GM23338 (cell line): ENCODE measurements at regions not wholly inside any gene's neighbourhood (a gene's known extent, or its start where the extent isn't known, plus 50 kb on each side); places are given as distances from the start of the nearest gene placed in this dataset.

Experiments used
- ATAC-seq: fragments of 200-7000 bp; cut with Tn5 transposase; 3 replicates; pipeline ENCODE4 v1.9.1; 2020
- DNase-seq: peaks from one replicate; pipeline ENCODE4 v3.0.0-alpha.2; 2015; ENCODE audit warnings: low spot score
- H2AFZ ChIP-seq: fragments of 200-600 bp; sonication (generic); 2 replicates; pipeline ENCODE4 v1.8.0; 2016; ENCODE audit warnings: antibody characterized with exemption, mild to moderate bottlenecking, moderate library complexity
- H3F3A ChIP-seq: fragments of 200-600 bp; sonication (generic); replicated peaks from 2 replicates; pipeline ENCODE4 v1.8.0; 2017; ENCODE audit warnings: antibody characterized with exemption, mixed run types, low read depth
- H3K27ac ChIP-seq: fragments of 200-600 bp; sonication (generic); 2 replicates; pipeline ENCODE4 v1.6.1; 2016; ENCODE audit warnings: low read depth
- H3K27me3 ChIP-seq: fragments of 200-600 bp; sonication (generic); 2 replicates; pipeline ENCODE4 v1.8.0; 2016; ENCODE audit warnings: mild to moderate bottlenecking, mixed run types, moderate library complexity; ENCODE audit not compliant: insufficient read depth
- H3K36me3 ChIP-seq: fragments of 200-600 bp; sonication (generic); 2 replicates; pipeline ENCODE4 v1.8.0; 2016; ENCODE audit warnings: mild to moderate bottlenecking; ENCODE audit not compliant: insufficient read depth
- H3K4me1 ChIP-seq: fragments of 200-600 bp; sonication (generic); 2 replicates; pipeline ENCODE4 v1.8.0; 2016; ENCODE audit warnings: mild to moderate bottlenecking, moderate library complexity; ENCODE audit not compliant: insufficient read depth
- H3K4me2 ChIP-seq: fragments of 200-600 bp; sonication (generic); 2 replicates; pipeline ENCODE4 v1.7.1; 2017; ENCODE audit warnings: mixed run types
- H3K4me3 ChIP-seq: fragments of 200-600 bp; sonication (generic); 2 replicates; pipeline ENCODE4 v1.6.1; 2016; ENCODE audit warnings: mixed run types
- H3K79me2 ChIP-seq: fragments of 200-600 bp; sonication (generic); replicated peaks from 2 replicates; pipeline ENCODE4 v1.8.0; 2017; ENCODE audit warnings: mild to moderate bottlenecking; ENCODE audit not compliant: insufficient read depth
- H3K9me2 ChIP-seq: fragments of 200-600 bp; sonication (generic); 2 replicates; pipeline ENCODE4 v1.8.0; 2017; ENCODE audit not compliant: insufficient read depth
- H4K20me1 ChIP-seq: fragments of 200-600 bp; sonication (generic); replicated peaks from 2 replicates; pipeline ENCODE4 v1.8.0; 2017; ENCODE audit warnings: mild to moderate bottlenecking; ENCODE audit not compliant: insufficient read depth
- H3K27ac Mint-ChIP-seq: 2 replicates; pipeline ENCODE4 v1.8.0; 2020; ENCODE audit warnings: inconsistent platforms, mild to moderate bottlenecking, moderate library complexity, mixed read lengths
- H3K27me3 Mint-ChIP-seq: 3 replicates; pipeline ENCODE4 v1.8.0; 2022; ENCODE audit warnings: low read depth, mild to moderate bottlenecking, moderate library complexity, mixed read lengths, inconsistent platforms; ENCODE audit not compliant: insufficient read depth, poor library complexity
- H3K36me3 Mint-ChIP-seq: 3 replicates; pipeline ENCODE4 v1.8.0; 2021; ENCODE audit warnings: low read depth, mild to moderate bottlenecking, inconsistent platforms, moderate library complexity, mixed read lengths
- H3K4me1 Mint-ChIP-seq: 3 replicates; pipeline ENCODE4 v1.8.0; 2020; ENCODE audit warnings: mild to moderate bottlenecking, inconsistent platforms, mixed read lengths
- H3K4me3 Mint-ChIP-seq: 3 replicates; pipeline ENCODE4 v1.8.0; 2021; ENCODE audit warnings: moderate library complexity, mild to moderate bottlenecking, inconsistent platforms, mixed read lengths
- H3K9me3 Mint-ChIP-seq: 3 replicates; pipeline ENCODE4 v1.8.0; 2020; ENCODE audit warnings: moderate library complexity, mild to moderate bottlenecking, inconsistent platforms, mixed read lengths
- CREB1 ChIP-seq: fragments of 250-450 bp; sonication (Bioruptor Pico); IDR thresholded peaks from 2 replicates; pipeline ENCODE4 v1.5.0; 2020; ENCODE audit warnings: low read depth, mild to moderate bottlenecking, moderate library complexity
- EZH2 ChIP-seq: fragments of 200-600 bp; sonication (generic); IDR thresholded peaks from one replicate; pipeline ENCODE4 v1.8.0; 2017; ENCODE audit warnings: antibody characterized with exemption, mild to moderate bottlenecking, low read depth; ENCODE audit not compliant: unreplicated experiment
- EZH2phosphoT487 ChIP-seq: fragments of 200-600 bp; sonication (generic); IDR thresholded peaks from one replicate; pipeline ENCODE4 v1.8.1; 2018; ENCODE audit warnings: antibody characterized with exemption; ENCODE audit not compliant: unreplicated experiment
- NANOG ChIP-seq: IDR thresholded peaks from 2 replicates; pipeline ENCODE4 v1.6.1; 2016; ENCODE audit warnings: antibody characterized with exemption, borderline replicate concordance
- STAT1 ChIP-seq: IDR thresholded peaks from one replicate; pipeline ENCODE4 v1.6.1; 2016; ENCODE audit warnings: antibody characterized with exemption; ENCODE audit not compliant: unreplicated experiment
- ZNF114 ChIP-seq: fragments of 250-450 bp; sonication (Bioruptor Pico); IDR thresholded peaks from 2 replicates; pipeline ENCODE4 v1.5.0; 2020; ENCODE audit warnings: mild to moderate bottlenecking, moderate library complexity
- TF ChIP-seq, protein P1 (sequence below), 2 experiments: fragments of 200-600 bp in 1 of 2; sonication (generic) in 1 of 2; conservative IDR thresholded peaks; 2 replicates each; pipeline versions ENCODE4 v1.5.1 to v1.6.1; 2016 to 2017; ENCODE audit warnings: antibody characterized with exemption in 2 of 2, low read depth in 2 of 2, mild to moderate bottlenecking in 2 of 2, moderate library complexity in 1 of 2
- TF ChIP-seq, protein P2 (sequence below): fragments of 250-450 bp; sonication (Bioruptor Pico); IDR thresholded peaks from 2 replicates; pipeline ENCODE4 v1.5.0; 2020; ENCODE audit warnings: mild to moderate bottlenecking, moderate library complexity
- TF ChIP-seq, protein P3 (sequence below): IDR thresholded peaks from 2 replicates; pipeline ENCODE4 v1.6.1; 2016; ENCODE audit warnings: antibody characterized with exemption
- TF ChIP-seq, protein P4 (sequence below): IDR thresholded peaks from one replicate; pipeline ENCODE4 v1.6.1; 2018; ENCODE audit warnings: antibody characterized with exemption; ENCODE audit not compliant: unreplicated experiment

DNA sequence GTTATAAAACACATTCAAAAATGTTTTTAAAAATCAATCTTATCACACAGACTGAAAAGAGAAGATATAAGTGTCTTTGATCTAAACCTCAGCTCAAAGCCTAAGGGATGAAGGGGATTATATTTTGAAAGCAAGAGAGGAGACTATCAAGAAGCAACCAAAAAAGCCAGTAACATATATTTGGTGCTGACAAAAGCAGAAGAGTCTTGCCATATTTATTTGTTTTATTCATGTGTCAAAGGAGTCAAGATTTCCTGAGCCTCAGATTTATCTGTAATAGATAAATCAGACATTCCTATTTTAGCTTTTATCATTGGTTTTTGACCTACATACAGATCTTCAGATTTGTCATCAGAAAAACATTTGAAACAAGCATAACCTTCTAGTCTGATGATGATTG is 798.6 kb upstream of the PCDH9 start:
- Histone ChIP-seq H3K36me3 (no peaks in the 10 kb centered on the region), H3K4me3 (no peak overlapping the region), H3K27ac (no peak overlapping the region), H3F3A (no peaks in the 10 kb centered on the region), H3K9me2 (peaks cover 3% of the 10 kb centered on the region; the same call in 1 of the 2 replicates), H3K79me2 (no peaks in the 10 kb centered on the region), H2AFZ (no peak overlapping the region), H3K4me1 (peaks cover 34% of the 10 kb centered on the region), H4K20me1 (no peaks in the 10 kb centered on the region), H3K4me2 (no peak overlapping the region), H3K27me3 (no peaks in the 10 kb centered on the region)
- ATAC-seq, result no peak
- TF ChIP-seq EZH2 (no peak), EZH2phosphoT487 (no peak), NANOG (no peak)
- TF ChIP-seq, protein P1, sequence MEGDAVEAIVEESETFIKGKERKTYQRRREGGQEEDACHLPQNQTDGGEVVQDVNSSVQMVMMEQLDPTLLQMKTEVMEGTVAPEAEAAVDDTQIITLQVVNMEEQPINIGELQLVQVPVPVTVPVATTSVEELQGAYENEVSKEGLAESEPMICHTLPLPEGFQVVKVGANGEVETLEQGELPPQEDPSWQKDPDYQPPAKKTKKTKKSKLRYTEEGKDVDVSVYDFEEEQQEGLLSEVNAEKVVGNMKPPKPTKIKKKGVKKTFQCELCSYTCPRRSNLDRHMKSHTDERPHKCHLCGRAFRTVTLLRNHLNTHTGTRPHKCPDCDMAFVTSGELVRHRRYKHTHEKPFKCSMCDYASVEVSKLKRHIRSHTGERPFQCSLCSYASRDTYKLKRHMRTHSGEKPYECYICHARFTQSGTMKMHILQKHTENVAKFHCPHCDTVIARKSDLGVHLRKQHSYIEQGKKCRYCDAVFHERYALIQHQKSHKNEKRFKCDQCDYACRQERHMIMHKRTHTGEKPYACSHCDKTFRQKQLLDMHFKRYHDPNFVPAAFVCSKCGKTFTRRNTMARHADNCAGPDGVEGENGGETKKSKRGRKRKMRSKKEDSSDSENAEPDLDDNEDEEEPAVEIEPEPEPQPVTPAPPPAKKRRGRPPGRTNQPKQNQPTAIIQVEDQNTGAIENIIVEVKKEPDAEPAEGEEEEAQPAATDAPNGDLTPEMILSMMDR (conservative IDR thresholded peaks at IDR 0.05; ENCODE audit: low read depth in 2 of 2), result no peak
- Mint-ChIP-seq H3K27ac (no peak overlapping the region), H3K4me3 (no peak overlapping the region), H3K9me3 (no peaks in the 10 kb centered on the region), H3K27me3 (peaks cover 9% of the 10 kb centered on the region), H3K36me3 (peaks cover 3% of the 10 kb centered on the region; the same call in 1 of the 3 replicates), H3K4me1 (peaks cover 25% of the 10 kb centered on the region)
- DNase-seq, result no peak

DNA sequence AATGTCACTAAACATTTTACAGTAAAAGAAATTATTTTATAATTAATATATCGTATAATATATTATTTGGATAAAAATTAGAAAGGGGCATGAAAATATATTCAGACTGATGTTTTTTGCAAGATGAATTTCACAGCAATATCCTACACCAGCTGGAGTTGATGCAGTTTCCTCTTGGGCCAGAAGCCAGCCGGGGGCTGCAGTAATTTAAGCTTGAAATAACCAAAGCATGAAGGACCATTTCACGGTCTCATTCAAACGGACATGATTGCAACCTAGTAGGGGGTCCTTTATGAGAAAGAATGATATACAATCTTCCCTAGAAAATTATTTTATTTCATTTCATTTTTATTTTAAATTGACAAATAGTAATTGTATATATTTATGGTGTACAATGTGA is 797.2 kb upstream of the PCDH9 start:
- Mint-ChIP-seq H3K36me3 (peaks cover 5% of the 10 kb centered on the region; the same call in 2 of the 3 replicates), H3K4me1 (peaks cover 34% of the 10 kb centered on the region), H3K9me3 (peaks cover 2% of the 10 kb centered on the region; the same call in 2 of the 3 replicates), H3K27ac (no peak overlapping the region), H3K27me3 (peaks cover 10% of the 10 kb centered on the region), H3K4me3 (no peak overlapping the region)
- no peaks in the 10 kb centered on the region for H3K27me3 ChIP-seq
- H3K4me2 ChIP-seq, result no peak overlapping the region
- no peaks in the 10 kb centered on the region for H3K9me2 ChIP-seq
- DNase-seq, result no peak
- H3K4me1 ChIP-seq, result peaks cover 46% of the 10 kb centered on the region
- no peak for ATAC-seq
- no peaks in the 10 kb centered on the region for H3F3A ChIP-seq
- H4K20me1 ChIP-seq, result no peaks in the 10 kb centered on the region
- no peak overlapping the region for H3K4me3 ChIP-seq
- no peak overlapping the region for H2AFZ ChIP-seq
- H3K36me3 ChIP-seq, result no peaks in the 10 kb centered on the region
- H3K79me2 ChIP-seq, result no peaks in the 10 kb centered on the region
- H3K27ac ChIP-seq, result no peak overlapping the region
- TF ChIP-seq NANOG (no peak), ZNF114 (CRISPR knock-in tag) (no peak), CREB1 (CRISPR knock-in tag) (no peak), STAT1 (no peak)
- TF ChIP-seq, protein P2, sequence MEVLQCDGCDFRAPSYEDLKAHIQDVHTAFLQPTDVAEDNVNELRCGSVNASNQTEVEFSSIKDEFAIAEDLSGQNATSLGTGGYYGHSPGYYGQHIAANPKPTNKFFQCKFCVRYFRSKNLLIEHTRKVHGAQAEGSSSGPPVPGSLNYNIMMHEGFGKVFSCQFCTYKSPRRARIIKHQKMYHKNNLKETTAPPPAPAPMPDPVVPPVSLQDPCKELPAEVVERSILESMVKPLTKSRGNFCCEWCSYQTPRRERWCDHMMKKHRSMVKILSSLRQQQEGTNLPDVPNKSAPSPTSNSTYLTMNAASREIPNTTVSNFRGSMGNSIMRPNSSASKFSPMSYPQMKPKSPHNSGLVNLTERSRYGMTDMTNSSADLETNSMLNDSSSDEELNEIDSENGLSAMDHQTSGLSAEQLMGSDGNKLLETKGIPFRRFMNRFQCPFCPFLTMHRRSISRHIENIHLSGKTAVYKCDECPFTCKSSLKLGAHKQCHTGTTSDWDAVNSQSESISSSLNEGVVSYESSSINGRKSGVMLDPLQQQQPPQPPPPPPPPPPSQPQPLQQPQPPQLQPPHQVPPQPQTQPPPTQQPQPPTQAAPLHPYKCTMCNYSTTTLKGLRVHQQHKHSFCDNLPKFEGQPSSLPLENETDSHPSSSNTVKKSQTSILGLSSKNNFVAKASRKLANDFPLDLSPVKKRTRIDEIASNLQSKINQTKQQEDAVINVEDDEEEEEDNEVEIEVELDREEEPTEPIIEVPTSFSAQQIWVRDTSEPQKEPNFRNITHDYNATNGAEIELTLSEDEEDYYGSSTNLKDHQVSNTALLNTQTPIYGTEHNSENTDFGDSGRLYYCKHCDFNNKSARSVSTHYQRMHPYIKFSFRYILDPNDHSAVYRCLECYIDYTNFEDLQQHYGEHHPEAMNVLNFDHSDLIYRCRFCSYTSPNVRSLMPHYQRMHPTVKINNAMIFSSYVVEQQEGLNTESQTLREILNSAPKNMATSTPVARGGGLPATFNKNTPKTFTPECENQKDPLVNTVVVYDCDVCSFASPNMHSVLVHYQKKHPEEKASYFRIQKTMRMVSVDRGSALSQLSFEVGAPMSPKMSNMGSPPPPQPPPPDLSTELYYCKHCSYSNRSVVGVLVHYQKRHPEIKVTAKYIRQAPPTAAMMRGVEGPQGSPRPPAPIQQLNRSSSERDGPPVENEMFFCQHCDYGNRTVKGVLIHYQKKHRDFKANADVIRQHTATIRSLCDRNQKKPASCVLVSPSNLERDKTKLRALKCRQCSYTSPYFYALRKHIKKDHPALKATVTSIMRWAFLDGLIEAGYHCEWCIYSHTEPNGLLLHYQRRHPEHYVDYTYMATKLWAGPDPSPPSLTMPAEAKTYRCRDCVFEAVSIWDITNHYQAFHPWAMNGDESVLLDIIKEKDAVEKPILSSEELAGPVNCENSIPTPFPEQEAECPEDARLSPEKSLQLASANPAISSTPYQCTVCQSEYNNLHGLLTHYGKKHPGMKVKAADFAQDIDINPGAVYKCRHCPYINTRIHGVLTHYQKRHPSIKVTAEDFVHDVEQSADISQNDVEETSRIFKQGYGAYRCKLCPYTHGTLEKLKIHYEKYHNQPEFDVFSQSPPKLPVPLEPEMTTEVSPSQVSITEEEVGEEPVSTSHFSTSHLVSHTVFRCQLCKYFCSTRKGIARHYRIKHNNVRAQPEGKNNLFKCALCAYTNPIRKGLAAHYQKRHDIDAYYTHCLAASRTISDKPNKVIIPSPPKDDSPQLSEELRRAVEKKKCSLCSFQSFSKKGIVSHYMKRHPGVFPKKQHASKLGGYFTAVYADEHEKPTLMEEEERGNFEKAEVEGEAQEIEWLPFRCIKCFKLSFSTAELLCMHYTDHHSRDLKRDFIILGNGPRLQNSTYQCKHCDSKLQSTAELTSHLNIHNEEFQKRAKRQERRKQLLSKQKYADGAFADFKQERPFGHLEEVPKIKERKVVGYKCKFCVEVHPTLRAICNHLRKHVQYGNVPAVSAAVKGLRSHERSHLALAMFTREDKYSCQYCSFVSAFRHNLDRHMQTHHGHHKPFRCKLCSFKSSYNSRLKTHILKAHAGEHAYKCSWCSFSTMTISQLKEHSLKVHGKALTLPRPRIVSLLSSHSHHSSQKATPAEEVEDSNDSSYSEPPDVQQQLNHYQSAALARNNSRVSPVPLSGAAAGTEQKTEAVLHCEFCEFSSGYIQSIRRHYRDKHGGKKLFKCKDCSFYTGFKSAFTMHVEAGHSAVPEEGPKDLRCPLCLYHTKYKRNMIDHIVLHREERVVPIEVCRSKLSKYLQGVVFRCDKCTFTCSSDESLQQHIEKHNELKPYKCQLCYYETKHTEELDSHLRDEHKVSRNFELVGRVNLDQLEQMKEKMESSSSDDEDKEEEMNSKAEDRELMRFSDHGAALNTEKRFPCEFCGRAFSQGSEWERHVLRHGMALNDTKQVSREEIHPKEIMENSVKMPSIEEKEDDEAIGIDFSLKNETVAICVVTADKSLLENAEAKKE (CRISPR knock-in tag), result no peak
- TF ChIP-seq, protein P3, sequence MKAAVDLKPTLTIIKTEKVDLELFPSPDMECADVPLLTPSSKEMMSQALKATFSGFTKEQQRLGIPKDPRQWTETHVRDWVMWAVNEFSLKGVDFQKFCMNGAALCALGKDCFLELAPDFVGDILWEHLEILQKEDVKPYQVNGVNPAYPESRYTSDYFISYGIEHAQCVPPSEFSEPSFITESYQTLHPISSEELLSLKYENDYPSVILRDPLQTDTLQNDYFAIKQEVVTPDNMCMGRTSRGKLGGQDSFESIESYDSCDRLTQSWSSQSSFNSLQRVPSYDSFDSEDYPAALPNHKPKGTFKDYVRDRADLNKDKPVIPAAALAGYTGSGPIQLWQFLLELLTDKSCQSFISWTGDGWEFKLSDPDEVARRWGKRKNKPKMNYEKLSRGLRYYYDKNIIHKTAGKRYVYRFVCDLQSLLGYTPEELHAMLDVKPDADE, result no peak
- TF ChIP-seq, protein P4, sequence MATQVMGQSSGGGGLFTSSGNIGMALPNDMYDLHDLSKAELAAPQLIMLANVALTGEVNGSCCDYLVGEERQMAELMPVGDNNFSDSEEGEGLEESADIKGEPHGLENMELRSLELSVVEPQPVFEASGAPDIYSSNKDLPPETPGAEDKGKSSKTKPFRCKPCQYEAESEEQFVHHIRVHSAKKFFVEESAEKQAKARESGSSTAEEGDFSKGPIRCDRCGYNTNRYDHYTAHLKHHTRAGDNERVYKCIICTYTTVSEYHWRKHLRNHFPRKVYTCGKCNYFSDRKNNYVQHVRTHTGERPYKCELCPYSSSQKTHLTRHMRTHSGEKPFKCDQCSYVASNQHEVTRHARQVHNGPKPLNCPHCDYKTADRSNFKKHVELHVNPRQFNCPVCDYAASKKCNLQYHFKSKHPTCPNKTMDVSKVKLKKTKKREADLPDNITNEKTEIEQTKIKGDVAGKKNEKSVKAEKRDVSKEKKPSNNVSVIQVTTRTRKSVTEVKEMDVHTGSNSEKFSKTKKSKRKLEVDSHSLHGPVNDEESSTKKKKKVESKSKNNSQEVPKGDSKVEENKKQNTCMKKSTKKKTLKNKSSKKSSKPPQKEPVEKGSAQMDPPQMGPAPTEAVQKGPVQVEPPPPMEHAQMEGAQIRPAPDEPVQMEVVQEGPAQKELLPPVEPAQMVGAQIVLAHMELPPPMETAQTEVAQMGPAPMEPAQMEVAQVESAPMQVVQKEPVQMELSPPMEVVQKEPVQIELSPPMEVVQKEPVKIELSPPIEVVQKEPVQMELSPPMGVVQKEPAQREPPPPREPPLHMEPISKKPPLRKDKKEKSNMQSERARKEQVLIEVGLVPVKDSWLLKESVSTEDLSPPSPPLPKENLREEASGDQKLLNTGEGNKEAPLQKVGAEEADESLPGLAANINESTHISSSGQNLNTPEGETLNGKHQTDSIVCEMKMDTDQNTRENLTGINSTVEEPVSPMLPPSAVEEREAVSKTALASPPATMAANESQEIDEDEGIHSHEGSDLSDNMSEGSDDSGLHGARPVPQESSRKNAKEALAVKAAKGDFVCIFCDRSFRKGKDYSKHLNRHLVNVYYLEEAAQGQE, result no peak
